HG03097 (cell line): ENCODE measurements at regions not wholly inside any gene's neighbourhood (a gene's known extent, or its start where the extent isn't known, plus 50 kb on each side); places are given as distances from the start of the nearest gene placed in this dataset.

Experiments used
- ATAC-seq: cut with Tn5 transposase; IDR thresholded peaks from one replicate; pipeline ENCODE4 v1.9.1; 2021; ENCODE audit not compliant: unreplicated experiment, low FRiP score

GRCh38 chr15:26477044-26477443 lies 295.8 kb downstream of the GABRB3 start:
- ATAC-seq = no peak

DNA sequence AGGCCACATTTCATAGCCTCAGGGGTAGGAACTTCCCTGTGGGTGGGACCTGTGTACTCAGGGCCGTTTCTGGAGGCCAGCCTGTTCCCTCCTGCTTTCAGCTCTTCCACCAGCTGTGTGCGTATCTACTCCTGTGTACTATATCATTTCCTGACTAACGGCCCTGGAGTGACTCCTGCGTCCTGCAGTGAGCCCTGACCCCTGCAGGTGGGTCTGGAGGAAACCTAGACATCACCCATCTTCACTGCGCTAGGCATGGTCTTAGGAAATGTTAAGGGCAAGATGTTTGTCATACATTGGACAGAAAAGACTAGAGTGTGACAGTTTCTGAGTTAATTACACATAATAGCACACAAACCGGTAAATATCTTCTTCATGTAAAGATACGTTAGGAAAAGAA lies 297.3 kb downstream of the GABRB3 start:
- no peak for ATAC-seq

DNA sequence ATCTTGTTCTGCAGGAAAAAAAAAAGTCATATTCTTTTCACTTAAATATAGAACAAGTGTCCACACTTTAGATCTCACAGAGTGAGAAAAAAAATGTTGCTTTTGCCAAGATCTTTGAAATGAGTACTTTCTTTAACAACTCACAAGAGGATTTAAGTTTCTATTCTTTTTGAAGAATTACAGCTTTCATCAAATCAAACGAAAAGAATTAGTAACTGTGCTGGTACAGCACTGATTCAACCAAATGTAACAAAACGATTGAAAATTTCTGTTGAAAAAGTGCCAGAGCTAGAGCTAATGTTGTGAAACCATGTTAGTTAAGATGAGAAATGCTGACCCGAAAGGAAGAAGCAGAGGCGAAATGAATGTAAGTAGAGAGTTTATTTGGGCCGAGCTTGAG lies 300.2 kb downstream of the GABRB3 start:
- ATAC-seq = no peak

GRCh38 chr15:26461847-26462608 lies 310.8 kb downstream of the GABRB3 start:
- ATAC-seq = no peak

DNA sequence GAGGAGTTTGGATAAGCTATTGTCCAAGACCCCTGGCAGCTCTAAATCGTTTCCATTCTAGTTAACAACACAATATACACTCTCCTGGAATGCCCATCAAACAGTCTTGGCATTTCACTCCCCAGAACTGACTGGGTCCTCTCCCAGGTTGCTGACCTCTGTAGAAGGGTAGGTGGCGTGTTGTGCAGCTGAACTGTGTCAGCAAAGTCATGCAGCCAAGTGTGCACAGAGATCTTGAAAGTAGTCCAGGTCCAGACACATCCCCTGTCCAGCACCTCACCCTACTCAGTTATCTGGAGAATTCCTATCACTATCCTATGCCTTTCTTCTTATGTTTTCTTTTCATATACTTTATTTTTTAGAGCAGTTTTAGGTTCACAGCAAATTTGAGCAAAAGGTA lies 312.7 kb downstream of the GABRB3 start:
- no peak for ATAC-seq

- ATAC-seq = no peak
These were observed 317.0 kb downstream of the GABRB3 start for GRCh38 chr15:26455828-26456227.

GRCh38 chr15:26453914-26454313 lies 319.0 kb downstream of the GABRB3 start:
- no peak for ATAC-seq

GRCh38 chr15:26451995-26452394 lies 320.9 kb downstream of the GABRB3 start:
- no peak for ATAC-seq

GRCh38 chr15:26449291-26449690 lies 323.6 kb downstream of the GABRB3 start:
- ATAC-seq = no peak

- ATAC-seq = no peak
These were observed 329.5 kb downstream of the GABRB3 start for GRCh38 chr15:26443321-26443720.

GRCh38 chr15:26442680-26443079 lies 330.2 kb downstream of the GABRB3 start:
- no peak for ATAC-seq

DNA sequence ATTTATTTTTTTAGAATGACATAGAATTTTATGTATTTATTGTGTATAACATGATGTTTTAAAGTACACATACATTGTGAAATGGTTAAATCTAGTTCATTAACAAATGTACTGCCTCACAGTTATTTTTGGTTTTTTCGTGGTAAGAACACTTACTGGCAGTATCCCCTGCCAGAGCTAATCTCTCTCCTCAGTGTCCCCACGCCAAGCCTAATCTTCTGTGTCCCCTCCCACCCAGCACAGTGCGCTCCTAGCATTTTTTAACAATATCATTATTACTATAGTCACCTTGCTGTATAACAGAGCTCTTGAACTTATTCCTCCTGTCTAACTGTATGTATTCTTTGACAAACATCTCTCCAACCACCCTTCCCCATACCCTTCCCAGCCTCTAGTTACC lies 333.2 kb downstream of the GABRB3 start:
- no peak for ATAC-seq

DNA sequence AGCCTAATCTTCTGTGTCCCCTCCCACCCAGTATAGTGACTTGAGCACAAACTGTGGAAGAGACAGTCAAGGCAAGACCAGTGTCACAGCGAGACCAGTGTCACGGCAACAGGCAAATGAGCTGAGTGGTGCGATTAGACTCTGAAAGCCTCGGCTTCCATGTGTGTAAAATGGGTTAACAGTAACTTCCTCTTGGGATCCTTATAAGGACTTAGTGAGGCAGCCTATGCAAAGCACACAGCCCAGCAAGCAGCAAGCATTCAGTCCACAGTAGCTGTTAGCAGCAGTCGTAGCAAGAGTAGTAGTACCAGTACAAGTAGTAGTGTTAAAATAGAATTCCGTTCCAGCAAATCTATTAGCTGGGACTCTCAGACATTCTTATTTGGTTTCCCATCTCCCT lies 334.1 kb downstream of the GABRB3 start:
- no peak for ATAC-seq

- ATAC-seq = no peak
These were observed 334.6 kb downstream of the GABRB3 start for GRCh38 chr15:26438316-26438715.

GRCh38 chr15:26433818-26434217 lies 339.0 kb downstream of the GABRB3 start:
- ATAC-seq = no peak

- no peak for ATAC-seq
These were observed 339.8 kb downstream of the GABRB3 start for GRCh38 chr15:26433060-26433459.

DNA sequence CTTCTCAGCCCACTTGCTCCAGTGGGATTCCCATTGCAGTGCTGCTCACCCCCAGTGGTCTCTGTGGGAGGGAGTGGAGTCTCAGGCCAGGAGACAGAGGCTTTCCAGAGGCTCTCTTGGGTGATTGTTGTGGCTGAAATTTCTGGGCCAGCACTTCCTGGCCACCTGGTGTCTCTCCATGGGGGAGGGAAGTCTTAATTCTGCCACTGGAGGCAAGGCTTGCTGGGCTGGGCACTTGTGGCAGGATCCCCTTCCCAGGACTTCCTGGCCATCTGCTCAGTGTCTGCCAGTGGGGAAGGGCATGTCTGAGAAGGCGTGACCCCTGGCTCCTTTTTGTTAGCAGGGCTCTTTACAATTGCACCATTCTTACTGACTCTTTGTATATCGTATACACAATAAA lies 351.8 kb downstream of the GABRB3 start:
- ATAC-seq = no peak

GRCh38 chr15:26395624-26396023 lies 377.2 kb downstream of the GABRB3 start:
- no peak for ATAC-seq

DNA sequence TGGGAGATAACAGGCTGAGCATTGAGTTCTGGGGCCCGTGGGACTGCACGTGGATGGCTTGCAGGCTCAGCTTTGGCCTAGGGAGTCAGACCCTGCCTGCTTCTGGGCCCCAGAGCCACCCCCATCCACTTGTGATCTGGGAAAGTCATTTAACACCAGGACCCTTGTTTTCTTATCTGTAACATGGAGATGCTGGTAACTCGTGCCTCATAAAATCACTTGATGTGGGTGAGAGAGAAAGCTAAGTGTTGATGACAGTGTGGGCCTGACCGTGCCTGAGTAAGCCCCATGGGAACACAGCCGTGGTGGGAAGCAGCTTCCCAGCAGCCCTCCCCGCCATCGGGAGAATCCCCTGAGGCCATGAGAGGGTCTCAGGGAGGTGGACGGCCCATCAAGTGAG lies 378.1 kb downstream of the GABRB3 start:
- no peak for ATAC-seq

- ATAC-seq = no peak
These were observed 379.9 kb downstream of the GABRB3 start for GRCh38 chr15:26392956-26393355.

GRCh38 chr15:26391567-26392194 lies 381.2 kb downstream of the GABRB3 start:
- ATAC-seq = no peak

DNA sequence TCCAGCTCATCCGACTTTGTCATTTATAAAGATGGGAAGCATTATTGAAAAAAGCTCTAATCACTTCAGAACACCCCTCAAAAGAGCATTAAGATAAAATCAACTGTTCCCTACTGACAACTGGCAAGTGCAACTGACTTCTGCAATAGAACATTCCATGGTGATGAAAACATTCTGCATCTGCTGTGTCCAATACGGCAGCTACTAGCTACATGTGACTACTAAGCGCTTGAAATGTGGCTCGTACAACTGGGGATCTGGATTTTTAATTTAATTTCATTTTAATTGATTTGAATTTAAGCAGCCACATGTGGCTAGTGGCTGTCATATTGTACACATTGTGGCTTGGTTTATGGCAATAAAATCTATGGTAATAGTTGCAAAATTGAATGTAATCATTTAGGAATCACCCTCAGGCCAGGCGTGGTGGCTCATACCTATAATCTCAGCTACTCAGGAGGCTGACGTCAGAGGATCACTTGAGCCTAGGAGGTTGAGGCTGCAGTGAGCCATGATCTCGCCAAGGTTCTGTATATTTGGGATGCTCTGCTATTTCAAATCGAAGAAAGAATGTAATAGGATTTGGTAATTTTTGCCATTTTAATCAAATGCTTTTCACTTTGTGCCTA lies 390.3 kb downstream of the GABRB3 start:
- no peak for ATAC-seq
